Small intestine (tissue), 7 donors: ENCODE measurements at regions not wholly inside any gene's neighbourhood (a gene's known extent, or its start where the extent isn't known, plus 50 kb on each side); places are given as distances from the start of the nearest gene placed in this dataset.
"Not testable (repeated sequence)": the region's sequence is repeated elsewhere in the genome, so short reads cannot be mapped to it uniquely, and the experiment has no call there.

Experiments used
- DNase-seq, 2 donors: peaks; one replicate each; pipeline versions ENCODE4 v3.0.0 to v3.0.0-alpha.2; 2013
- FAIRE-seq: peaks from 2 replicates; lab custom pipeline; 2012; peaks lifted over from hg19 to GRCh38; lab: Jason Lieb, UNC
- H3K27ac ChIP-seq, 3 donors: one replicate each; pipeline ENCODE4 v1.5.1; 2013; ENCODE audit warnings: low read length in 2 of 3, mild to moderate bottlenecking in 2 of 3, control low read depth in 1 of 3, inconsistent platforms in 1 of 3, low read depth in 1 of 3, moderate library complexity in 1 of 3
- H3K27me3 ChIP-seq, 3 donors: one replicate each; pipeline ENCODE4 v1.6.1; 2013; ENCODE audit warnings: low read length in 3 of 3, inconsistent platforms in 1 of 3; ENCODE audit not compliant: control insufficient read depth in 3 of 3, insufficient read depth in 3 of 3
- H3K36me3 ChIP-seq, 3 donors: one replicate each; pipeline ENCODE4 v1.6.1; 2013; ENCODE audit warnings: low read length in 3 of 3, inconsistent platforms in 1 of 3, low read depth in 1 of 3, mild to moderate bottlenecking in 1 of 3, moderate library complexity in 1 of 3; ENCODE audit not compliant: control insufficient read depth in 3 of 3, insufficient read depth in 2 of 3
- H3K4me1 ChIP-seq, 3 donors: one replicate each; pipeline ENCODE4 v1.6.1; 2013; ENCODE audit warnings: low read length in 2 of 3, inconsistent platforms in 1 of 3, low read depth in 1 of 3, mild to moderate bottlenecking in 1 of 3, moderate library complexity in 1 of 3; ENCODE audit not compliant: control insufficient read depth in 3 of 3, insufficient read depth in 2 of 3
- H3K4me3 ChIP-seq, 3 donors: one replicate each; pipeline ENCODE4 v1.5.1; 2013; ENCODE audit warnings: low read length in 3 of 3, control low read depth in 1 of 3, inconsistent platforms in 1 of 3, low read depth in 1 of 3, mild to moderate bottlenecking in 1 of 3, moderate library complexity in 1 of 3
- H3K9me3 ChIP-seq, 2 donors: one replicate each; pipeline ENCODE4 v1.6.1; 2013; ENCODE audit warnings: low read depth in 1 of 2, low read length in 1 of 2; ENCODE audit not compliant: control insufficient read depth in 2 of 2, insufficient read depth in 1 of 2
- WGBS, 3 donors: extraction: QIAGEN DNeasy Blood & Tissue Kit; methylation state at CpG; one replicate each; pipeline ENCODE4 v1.1.7; 2013; 5-methylcytosine and 5-hydroxymethylcytosine counted together
- donor health status: healthy with polysubstance abuse.
- donor health status: control.
- donor health status: control.
- donor health status: Bipolar disorder and iron deficiency.
- donor health status: healthy.

DNA sequence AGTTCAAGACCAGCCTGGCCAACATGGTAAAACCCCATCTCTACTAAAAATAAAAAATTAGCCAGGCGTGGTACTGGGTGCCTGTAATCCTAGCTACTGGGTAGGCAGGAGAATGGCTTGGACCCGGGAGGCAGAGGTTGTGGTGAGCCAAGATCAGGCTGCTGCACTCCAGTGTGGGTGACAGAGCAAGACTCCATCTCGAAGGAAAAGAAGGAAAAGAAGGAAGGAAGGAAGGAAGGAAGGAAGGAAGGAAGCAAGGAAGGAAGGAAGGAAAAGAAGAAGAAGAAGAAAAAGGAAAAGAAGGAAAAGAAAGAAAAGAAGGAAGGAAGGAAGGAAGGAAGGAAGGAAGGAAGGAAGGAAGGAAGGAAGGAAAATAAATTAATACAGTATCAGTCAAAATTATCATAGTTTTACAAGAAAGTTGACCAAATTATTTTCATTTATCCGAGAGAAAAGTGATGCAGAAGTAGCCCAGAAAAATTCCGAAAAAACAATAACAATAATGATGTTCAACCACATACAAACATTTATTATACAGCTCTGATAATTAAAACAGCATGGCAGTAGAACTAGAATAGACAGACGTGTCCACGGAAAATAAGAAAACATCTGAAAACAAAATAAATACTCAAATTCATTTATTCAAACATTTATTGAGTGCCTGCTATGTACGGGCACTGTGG is 292.4 kb upstream of the MKLN1 start:
- 89 to 95% (median 90%) methylated on average over 8 of the region's 8 CpGs for WGBS, 3 donors
- peaks cover 0 to 3% (median 0%) of the 10 kb centered on the region in 3 donors for H3K4me1 ChIP-seq
- FAIRE-seq: no peak

DNA sequence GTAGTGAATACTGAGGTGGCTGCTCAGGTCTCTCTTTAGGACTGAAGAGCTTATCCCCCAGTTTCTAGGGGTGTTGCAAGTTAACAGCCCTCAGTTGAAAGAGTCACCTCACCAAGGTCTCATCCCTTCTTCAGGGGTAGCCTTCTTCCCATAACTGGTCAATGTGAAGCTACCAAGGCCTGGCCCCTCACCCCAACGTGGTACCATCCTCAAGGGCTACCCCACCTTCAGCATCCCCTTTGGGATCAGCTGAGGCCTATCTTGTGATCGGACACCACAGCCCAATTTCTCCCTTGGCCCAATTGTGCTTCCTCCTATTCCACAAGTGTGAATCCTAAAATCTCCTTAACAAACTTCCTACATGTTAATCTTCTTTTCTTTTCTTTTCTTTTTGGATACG is 289.5 kb upstream of the MKLN1 start:
- Histone ChIP-seq H3K9me3 (no peaks in the 10 kb centered on the region), H3K27me3 (no peaks in the 10 kb centered on the region), H3K36me3 (no peaks in the 10 kb centered on the region), H3K4me3 (no peak overlapping the region), H3K4me1 (peaks cover 0 to 3% (median 0%) of the 10 kb centered on the region in 3 donors), H3K27ac (no peak overlapping the region)
- 79 to 92% (median 87%) methylated on average over 3 of the region's 3 CpGs for WGBS, 3 donors
- DNase-seq: no peak
- FAIRE-seq: no peak

More for the DNA sequence above, 292.4 kb upstream of the MKLN1 start:
- Histone ChIP-seq H3K4me3 (no peak overlapping the region), H3K27me3 (no peaks in the 10 kb centered on the region), H3K36me3 (no peaks in the 10 kb centered on the region), H3K27ac (no peak overlapping the region), H3K9me3 (no peaks in the 10 kb centered on the region)
- DNase-seq: no peak

DNA sequence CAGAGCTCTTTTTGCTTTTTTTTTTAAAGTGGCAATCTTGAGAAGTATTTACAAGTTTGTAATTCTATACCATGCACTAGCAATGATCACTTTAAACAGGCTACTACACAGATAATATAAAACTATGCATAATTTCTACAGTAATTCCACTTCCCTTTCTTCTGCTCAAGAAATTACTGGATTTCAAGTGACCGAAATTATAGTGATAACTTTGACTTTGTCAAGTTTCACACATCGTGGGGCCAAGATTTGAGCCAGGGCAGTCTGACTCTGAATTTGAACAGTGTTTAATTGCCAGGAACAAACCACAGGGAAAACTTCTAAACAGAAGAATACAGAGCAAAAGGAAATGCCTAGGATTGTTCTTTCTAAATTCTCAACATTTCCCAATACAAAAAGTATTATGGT is 288.3 kb upstream of the MKLN1 start:
- Histone ChIP-seq H3K4me1 (peaks cover 0 to 3% (median 0%) of the 10 kb centered on the region in 3 donors), H3K9me3 (no peaks in the 10 kb centered on the region), H3K36me3 (no peaks in the 10 kb centered on the region), H3K27me3 (no peaks in the 10 kb centered on the region), H3K4me3 (no peak overlapping the region), H3K27ac (no peak overlapping the region)
- no peak for DNase-seq
- no peak for FAIRE-seq
- WGBS, 3 donors: 50 to 51% (median 50%) methylated on average over 2 of the region's 2 CpGs

DNA sequence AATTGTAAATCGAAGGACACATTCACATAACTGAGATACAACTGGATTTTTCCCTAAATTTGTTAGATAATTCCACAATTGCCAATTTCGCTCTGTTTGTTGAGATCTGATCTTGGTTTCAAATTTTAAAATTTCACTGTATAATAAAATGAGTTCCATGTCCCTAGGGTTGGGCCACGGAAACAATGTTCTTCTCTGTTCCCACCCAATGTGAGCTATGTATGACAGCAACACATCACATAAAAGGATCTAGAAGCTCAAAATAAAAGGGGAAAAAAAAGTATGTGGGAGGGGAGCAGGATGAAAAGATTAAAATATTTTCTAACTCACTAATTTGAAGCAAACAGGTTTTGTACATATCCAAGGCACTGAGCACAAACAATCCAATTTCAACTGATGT is 287.8 kb upstream of the MKLN1 start:
- 79 to 84% (median 81%) methylated on average over 3 of the region's 3 CpGs for WGBS, 3 donors
- no peaks in the 10 kb centered on the region for H3K9me3 ChIP-seq
- DNase-seq (no peak), FAIRE-seq (no peak)
- H3K4me3 ChIP-seq: no peak overlapping the region
- H3K36me3 ChIP-seq: no peaks in the 10 kb centered on the region
- peaks cover 0 to 3% (median 0%) of the 10 kb centered on the region in 3 donors for H3K4me1 ChIP-seq
- H3K27me3 ChIP-seq: no peaks in the 10 kb centered on the region
- H3K27ac ChIP-seq: no peak overlapping the region

DNA sequence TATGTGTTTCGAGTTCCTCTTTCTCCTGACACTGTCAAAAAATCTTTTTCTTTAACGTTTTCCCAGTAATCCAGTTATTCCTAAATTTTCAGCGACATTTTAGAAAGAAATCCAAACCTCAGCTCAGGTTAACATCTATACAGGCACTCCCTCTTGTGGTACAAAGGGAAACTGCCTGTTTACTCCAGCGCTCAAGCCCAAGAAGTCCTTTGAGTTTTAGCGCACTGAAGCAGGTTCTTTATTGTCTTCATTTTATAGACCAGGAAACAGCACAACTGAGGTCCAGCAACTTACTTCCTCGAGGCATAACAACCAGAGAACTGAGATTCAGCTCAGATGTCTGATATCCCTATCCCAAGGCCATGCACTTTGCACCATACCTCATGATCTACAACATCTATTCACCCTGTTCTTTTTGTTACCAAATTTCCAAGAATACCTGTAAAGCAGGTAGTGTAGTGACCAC is 287.2 kb upstream of the MKLN1 start:
- Histone ChIP-seq H3K4me3 (no peak overlapping the region), H3K4me1 (peaks cover 0 to 3% (median 0%) of the 10 kb centered on the region in 3 donors), H3K27ac (no peak overlapping the region), H3K27me3 (no peaks in the 10 kb centered on the region), H3K36me3 (no peaks in the 10 kb centered on the region), H3K9me3 (no peaks in the 10 kb centered on the region)
- DNase-seq (peak; percentile 80 to 81), FAIRE-seq (no peak)
- WGBS, 3 donors: 1 to 3% (median 2%) methylated on average over 6 of the region's 6 CpGs

DNA sequence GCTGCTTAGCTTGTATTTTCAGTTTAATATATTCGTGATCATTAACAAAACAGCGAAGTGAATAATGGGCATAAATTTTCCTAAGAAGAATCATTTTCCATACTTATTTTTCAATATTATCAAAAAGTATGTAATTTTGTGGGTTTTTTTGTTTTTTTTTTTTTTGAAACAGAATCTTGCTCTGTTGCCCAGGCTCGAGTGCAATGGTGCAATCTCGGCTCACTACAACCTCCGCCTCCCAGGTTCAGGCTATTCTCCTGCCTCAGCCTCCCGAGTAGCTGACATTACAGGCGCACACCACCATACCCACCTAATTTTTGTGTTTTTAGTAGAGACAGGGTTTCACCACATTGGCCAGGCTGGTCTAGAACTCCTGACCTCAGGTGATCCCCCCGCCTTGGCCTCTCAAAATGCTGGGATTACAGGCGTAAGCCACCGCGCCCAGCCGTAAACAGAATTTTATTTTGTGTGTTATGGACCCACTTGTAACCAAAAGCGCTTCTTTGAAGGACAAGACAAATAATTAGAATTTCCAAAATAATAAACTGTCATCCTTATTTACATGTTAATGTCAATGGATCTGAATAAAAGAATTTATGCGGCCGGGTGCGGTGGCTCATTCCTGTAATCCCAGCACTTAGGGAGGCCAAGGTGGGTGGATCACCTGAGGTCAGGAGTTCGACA is 286.5 kb upstream of the MKLN1 start:
- FAIRE-seq, H3K36me3 ChIP-seq, H3K9me3 ChIP-seq, H3K4me1 ChIP-seq, H3K4me3 ChIP-seq, H3K27me3 ChIP-seq, DNase-seq, H3K27ac ChIP-seq: not testable (repeated sequence)
- WGBS, 3 donors: 95 to 96% (median 95%) methylated on average over 16 to 17 of the region's 17 CpGs

DNA sequence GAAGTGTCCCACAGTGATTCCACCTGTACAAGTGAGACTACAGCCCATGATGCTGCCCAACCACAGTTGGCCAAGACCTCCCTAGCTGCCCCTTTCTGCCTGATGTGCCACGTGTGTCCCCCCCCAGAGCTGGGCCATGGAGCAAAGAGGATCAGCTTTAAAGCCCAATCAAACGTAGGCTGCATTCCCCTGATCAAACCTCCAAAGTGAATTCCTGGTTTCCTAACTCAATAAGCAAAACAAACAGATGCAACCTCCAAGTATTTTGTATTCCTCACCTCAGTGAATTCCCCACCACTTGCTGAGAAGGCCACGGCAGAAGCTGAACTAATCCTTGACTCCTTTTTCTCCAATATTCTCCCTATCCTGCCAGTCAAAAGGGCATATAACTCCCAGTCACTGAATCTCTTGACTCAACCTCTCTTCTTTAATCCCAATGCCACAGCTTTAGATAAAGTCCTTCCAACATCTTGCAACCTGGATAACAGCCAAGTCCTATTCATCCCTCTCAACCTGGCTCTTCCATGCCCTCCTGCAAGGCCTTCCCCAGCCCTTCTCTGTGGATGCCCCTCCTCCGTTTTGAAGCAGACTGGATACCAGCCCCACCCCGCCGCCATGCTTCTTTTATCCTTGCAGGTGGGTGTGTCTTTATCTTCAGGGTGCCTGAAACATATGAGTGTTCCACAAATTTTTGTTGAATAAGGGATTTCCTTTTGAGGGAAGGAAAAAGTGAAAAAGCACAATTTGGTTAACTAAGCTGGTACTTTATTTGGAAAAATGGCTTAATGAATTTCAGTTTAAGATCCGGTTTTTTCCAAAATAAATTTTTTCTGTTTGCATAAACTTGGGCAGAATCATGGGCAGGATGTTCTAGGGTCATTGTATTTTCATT is 285.2 kb upstream of the MKLN1 start:
- H3K27me3 ChIP-seq: no peaks in the 10 kb centered on the region
- H3K36me3 ChIP-seq: no peaks in the 10 kb centered on the region
- no peak overlapping the region for H3K27ac ChIP-seq
- DNase-seq: no peak
- no peak for FAIRE-seq
- no peaks in the 10 kb centered on the region for H3K9me3 ChIP-seq
- H3K4me3 ChIP-seq: no peak overlapping the region
- peaks cover 0 to 3% (median 0%) of the 10 kb centered on the region in 3 donors for H3K4me1 ChIP-seq
- WGBS, 3 donors: 75 to 84% (median 75%) methylated on average over 7 of the region's 7 CpGs

DNA sequence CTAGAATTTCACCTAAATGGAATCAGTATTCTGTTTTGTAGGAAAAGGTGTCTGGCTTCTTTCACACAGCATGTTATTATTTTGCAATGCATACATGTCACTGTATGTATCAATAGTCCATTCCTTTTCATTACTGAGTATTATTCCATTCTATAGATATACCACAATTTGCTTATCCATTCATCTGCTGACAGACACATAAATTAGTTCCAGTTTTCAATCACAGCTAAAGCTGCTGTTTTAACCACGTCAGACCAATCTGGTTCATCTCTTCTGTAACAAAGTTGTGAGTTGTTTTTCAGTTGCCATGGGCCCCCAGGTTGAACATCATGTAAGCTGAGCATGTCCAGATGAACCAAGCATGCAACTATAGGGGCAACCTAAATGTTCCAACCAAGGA is 282.1 kb upstream of the MKLN1 start:
- Histone ChIP-seq H3K27me3 (no peaks in the 10 kb centered on the region), H3K27ac (no peak overlapping the region), H3K4me3 (no peak overlapping the region), H3K4me1 (peaks cover 0 to 3% (median 0%) of the 10 kb centered on the region in 3 donors), H3K9me3 (no peaks in the 10 kb centered on the region), H3K36me3 (peaks cover 0 to 3% (median 0%) of the 10 kb centered on the region in 3 donors)
- 83 to 97% (median 87%) methylated on average over 1 of the region's 1 CpG for WGBS, 3 donors
- FAIRE-seq: no peak
- DNase-seq: no peak
